ENCODE measurements at regions not wholly inside any gene's neighbourhood (a gene's known extent, or its start where the extent isn't known, plus 50 kb on each side); places are given as distances from the start of the nearest gene placed in this dataset.

DNA sequence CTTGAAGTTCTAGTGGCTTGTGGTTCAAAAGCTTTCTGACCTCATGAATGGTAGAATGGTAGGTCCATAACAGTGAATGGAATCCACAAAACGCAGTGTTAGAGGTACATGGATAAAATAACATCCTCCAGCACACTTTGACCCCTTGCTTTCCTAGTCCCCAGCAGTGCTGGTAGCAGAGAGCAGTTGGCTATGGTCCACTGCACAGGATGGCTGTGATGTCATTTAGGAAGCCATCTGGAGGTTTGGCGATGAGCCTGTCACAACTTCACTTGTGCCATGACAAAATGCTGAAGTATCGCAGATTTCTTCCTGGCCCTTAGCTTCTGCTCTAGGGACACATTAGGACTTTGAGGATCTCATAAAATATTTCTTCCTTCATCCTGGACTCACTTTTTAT lies 300.0 kb upstream of the FZD8 start:
- H3K27me3 Mint-ChIP-seq (ENCODE audit: low read depth in 3 of 3) = peaks cover 0 to 3% (median 2%) of the 10 kb centered on the region in 3 donors
- Histone ChIP-seq H3K9ac (ENCODE audit: insufficient read depth, low read length, poor library complexity, severe bottlenecking) (no peak overlapping the region), H3K4me3 (replicated peaks in 1 of 3; ENCODE audit: low read depth in 2 of 3, low read length in 3 of 3) (no peak overlapping the region), H3K27me3 (ENCODE audit: control insufficient read depth in 2 of 2, insufficient read depth in 2 of 2, low read length in 2 of 2) (no peaks in the 10 kb centered on the region), H4K20me1 (ENCODE audit: insufficient read depth, low read length) (no peaks in the 10 kb centered on the region), H2AFZ (ENCODE audit: insufficient read depth, low read depth, low read length, poor library complexity, severe bottlenecking) (no peak overlapping the region), H3K4me2 (replicated peaks; ENCODE audit: extremely low read depth, low read length, poor library complexity, severe bottlenecking) (no peak overlapping the region), H3K79me2 (ENCODE audit: insufficient read depth, low read length) (no peaks in the 10 kb centered on the region), H3K36me3 (replicated peaks in 1 of 2; ENCODE audit: control insufficient read depth in 1 of 2, insufficient read depth in 2 of 2, low read length in 2 of 2) (no peaks in the 10 kb centered on the region), H3K27ac (ENCODE audit: low read depth in 1 of 2, low read length in 2 of 2) (no peak overlapping the region), H3K4me1 (ENCODE audit: control insufficient read depth in 1 of 2, insufficient read depth in 2 of 2, low read length in 2 of 2) (no peaks in the 10 kb centered on the region), H3K9me3 (replicated peaks in 1 of 2; ENCODE audit: control insufficient read depth in 1 of 2, insufficient read depth in 1 of 2, low read length in 2 of 2) (peaks cover under 1 to 3% of the 10 kb centered on the region in 2 donors)
- no peaks in the 10 kb centered on the region for H3K4me1 Mint-ChIP-seq
- WGBS (ENCODE audit: insufficient coverage) = 93% methylated on average over 2 of the region's 3 CpGs
- intact Hi-C loops (cut with micrococcal nuclease) = no loop called here
- no peak overlapping the region for H3K27ac Mint-ChIP-seq
- H3K4me3 Mint-ChIP-seq = no peak overlapping the region
- TF ChIP-seq CTCF (IDR thresholded peaks at IDR 0.05) = no peak
- no peak for DNase-seq
- peaks cover 0 to 17% (median 6%) of the 10 kb centered on the region in 7 donors for H3K9me3 Mint-ChIP-seq
- H3K36me3 Mint-ChIP-seq = no peaks in the 10 kb centered on the region

DNA sequence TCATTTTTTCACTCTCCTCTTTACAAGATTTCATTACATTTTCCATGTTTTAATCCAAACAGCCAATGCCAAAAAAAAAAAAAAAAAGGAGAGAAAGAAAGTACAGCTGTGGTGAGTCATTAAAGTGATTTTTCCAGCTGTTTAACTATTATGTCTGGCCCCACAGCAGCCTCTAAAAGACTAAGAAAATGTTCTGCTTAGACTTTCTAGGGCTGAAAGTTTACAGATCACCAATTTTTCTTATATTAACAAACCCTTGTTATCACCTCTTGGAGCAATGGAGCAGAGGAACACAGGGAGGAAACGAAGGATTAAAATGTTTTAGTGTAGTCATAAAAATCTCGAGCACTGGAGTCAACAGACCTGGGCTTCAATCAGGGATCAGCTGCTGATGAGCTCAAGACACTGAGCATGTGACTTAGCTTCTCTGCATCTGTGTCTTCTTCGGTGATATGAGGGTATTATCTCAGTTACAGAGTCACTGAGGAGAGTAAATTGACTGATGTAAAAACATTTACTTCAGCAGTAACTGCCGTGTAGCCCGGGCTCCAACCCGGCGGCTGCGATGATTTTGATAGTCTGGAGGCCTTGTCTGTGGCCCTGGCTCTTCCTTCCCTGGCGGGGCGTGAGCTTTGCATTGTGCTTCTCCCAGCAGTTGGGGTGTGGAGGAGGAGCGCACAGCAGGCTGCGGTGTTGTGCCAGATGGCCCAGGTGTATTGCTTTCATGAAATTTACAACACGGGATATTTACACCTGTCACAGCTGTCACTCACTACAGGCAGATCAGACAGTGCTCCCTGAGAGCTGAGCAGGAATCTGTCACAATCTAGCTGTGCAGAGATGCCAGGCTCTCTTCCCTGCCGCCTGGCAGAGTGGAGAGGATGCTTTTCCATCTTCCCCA lies 298.3 kb upstream of the FZD8 start:
- Histone ChIP-seq H3K36me3 (replicated peaks in 1 of 2; ENCODE audit: control insufficient read depth in 1 of 2, insufficient read depth in 2 of 2, low read length in 2 of 2) (no peaks in the 10 kb centered on the region), H3K4me1 (ENCODE audit: control insufficient read depth in 1 of 2, insufficient read depth in 2 of 2, low read length in 2 of 2) (no peaks in the 10 kb centered on the region), H3K79me2 (ENCODE audit: insufficient read depth, low read length) (no peaks in the 10 kb centered on the region), H3K9me3 (replicated peaks in 1 of 2; ENCODE audit: control insufficient read depth in 1 of 2, insufficient read depth in 1 of 2, low read length in 2 of 2) (peaks cover 3% of the 10 kb centered on the region in 2 donors), H3K27me3 (ENCODE audit: control insufficient read depth in 2 of 2, insufficient read depth in 2 of 2, low read length in 2 of 2) (no peaks in the 10 kb centered on the region), H3K4me2 (replicated peaks; ENCODE audit: extremely low read depth, low read length, poor library complexity, severe bottlenecking) (no peak overlapping the region), H3K9ac (ENCODE audit: insufficient read depth, low read length, poor library complexity, severe bottlenecking) (no peak overlapping the region), H3K4me3 (replicated peaks in 1 of 3; ENCODE audit: low read depth in 2 of 3, low read length in 3 of 3) (no peak overlapping the region), H2AFZ (ENCODE audit: insufficient read depth, low read depth, low read length, poor library complexity, severe bottlenecking) (no peak overlapping the region), H3K27ac (ENCODE audit: low read depth in 1 of 2, low read length in 2 of 2) (no peak overlapping the region), H4K20me1 (ENCODE audit: insufficient read depth, low read length) (no peaks in the 10 kb centered on the region)
- Mint-ChIP-seq H3K27ac (no peak overlapping the region), H3K9me3 (peaks cover 2 to 19% (median 8%) of the 10 kb centered on the region in 7 donors), H3K27me3 (ENCODE audit: low read depth in 3 of 3) (peaks cover 0 to 3% (median 2%) of the 10 kb centered on the region in 3 donors), H3K36me3 (no peaks in the 10 kb centered on the region), H3K4me3 (no peak overlapping the region), H3K4me1 (no peaks in the 10 kb centered on the region)
- WGBS (ENCODE audit: insufficient coverage) = 64% methylated on average over 8 of the region's 14 CpGs
- DNase-seq = no peak
- intact Hi-C loops (cut with micrococcal nuclease) = no loop called here
- no peak for TF ChIP-seq CTCF (IDR thresholded peaks at IDR 0.05)
